H9 (cell line): ENCODE measurements at regions not wholly inside any gene's neighbourhood (a gene's known extent, or its start where the extent isn't known, plus 50 kb on each side); places are given as distances from the start of the nearest gene placed in this dataset.
A peak's percentile ranks its signal among the peaks of the same experiment; 100 is the strongest.

Source experiments
- DNase-seq: peaks from one replicate; pipeline ENCODE4 v3.0.0-alpha.2; 2017
- H2AFZ ChIP-seq: one replicate; pipeline ENCODE4 v1.6.1; 2013; ENCODE audit warnings: mild to moderate bottlenecking, low read length, control low read depth, moderate library complexity
- H2AK5ac ChIP-seq: 2 replicates; pipeline ENCODE4 v1.6.1; 2013; ENCODE audit warnings: low read length, control low read depth, mixed read lengths; ENCODE audit not compliant: insufficient read length
- H2BK120ac ChIP-seq: one replicate; pipeline ENCODE4 v1.6.1; 2013; ENCODE audit warnings: low read depth, mild to moderate bottlenecking, low read length, control low read depth, inconsistent platforms; ENCODE audit not compliant: poor library complexity, severe bottlenecking
- H2BK12ac ChIP-seq: 2 replicates; pipeline ENCODE4 v1.6.1; 2013; ENCODE audit warnings: low read length, control low read depth, mixed read lengths, low read depth; ENCODE audit not compliant: insufficient read length
- H2BK15ac ChIP-seq: 2 replicates; pipeline ENCODE4 v1.6.1; 2013; ENCODE audit warnings: low read depth, low read length, control low read depth
- H2BK20ac ChIP-seq: one replicate; pipeline ENCODE4 v1.6.1; 2013; ENCODE audit warnings: low read depth, mild to moderate bottlenecking, low read length, control low read depth, inconsistent platforms; ENCODE audit not compliant: poor library complexity, severe bottlenecking
- H2BK5ac ChIP-seq: 2 replicates; pipeline ENCODE4 v1.6.1; 2013; ENCODE audit warnings: low read length, control low read depth, mixed read lengths; ENCODE audit not compliant: insufficient read length
- H3K14ac ChIP-seq: 2 replicates; pipeline ENCODE4 v1.6.1; 2013; ENCODE audit warnings: low read length, control low read depth; ENCODE audit not compliant: insufficient read depth
- H3K18ac ChIP-seq: 2 replicates; pipeline ENCODE4 v1.6.1; 2013; ENCODE audit warnings: low read depth, mild to moderate bottlenecking, mixed read lengths, low read length, control low read depth; ENCODE audit not compliant: insufficient read length
- H3K23ac ChIP-seq: 2 replicates; pipeline ENCODE4 v1.6.1; 2013; ENCODE audit warnings: low read length, control low read depth, mixed read lengths, low read depth; ENCODE audit not compliant: insufficient read length
- H3K23me2 ChIP-seq: 2 replicates; pipeline ENCODE4 v1.6.1; 2013; ENCODE audit warnings: low read depth, mild to moderate bottlenecking, mixed read lengths, low read length, control low read depth; ENCODE audit not compliant: insufficient read length, poor library complexity, severe bottlenecking
- H3K27ac ChIP-seq: 2 replicates; pipeline ENCODE4 v1.5.1; 2013; ENCODE audit warnings: low read length, control low read depth, mixed read lengths, low read depth; ENCODE audit not compliant: insufficient read length
- H3K27me3 ChIP-seq: 2 replicates; pipeline ENCODE4 v1.6.1; 2013; ENCODE audit warnings: low read length, control low read depth, inconsistent platforms; ENCODE audit not compliant: insufficient read depth
- H3K4ac ChIP-seq: 2 replicates; pipeline ENCODE4 v1.6.1; 2013; ENCODE audit warnings: low read depth, mild to moderate bottlenecking, control low read depth, inconsistent platforms, low read length, moderate library complexity
- H3K4me1 ChIP-seq: 2 replicates; pipeline ENCODE4 v1.6.1; 2013; ENCODE audit warnings: low read length, control low read depth, inconsistent platforms; ENCODE audit not compliant: insufficient read depth
- H3K4me2 ChIP-seq: 2 replicates; pipeline ENCODE4 v1.6.1; 2013; ENCODE audit warnings: low read length, control low read depth, mixed read lengths; ENCODE audit not compliant: insufficient read length, insufficient read depth
- H3K56ac ChIP-seq: 2 replicates; pipeline ENCODE4 v1.6.1; 2013; ENCODE audit warnings: low read depth, mild to moderate bottlenecking, mixed read lengths, low read length, control low read depth; ENCODE audit not compliant: insufficient read length
- H3K79me1 ChIP-seq: 2 replicates; pipeline ENCODE4 v1.6.1; 2013; ENCODE audit warnings: low read depth, mild to moderate bottlenecking, moderate library complexity, low read length, control low read depth, inconsistent platforms; ENCODE audit not compliant: insufficient read depth, poor library complexity, severe bottlenecking
- H3K79me2 ChIP-seq: 2 replicates; pipeline ENCODE4 v1.6.1; 2013; ENCODE audit warnings: low read length, control low read depth, inconsistent platforms; ENCODE audit not compliant: insufficient read depth
- H3K9ac ChIP-seq: 2 replicates; pipeline ENCODE4 v1.6.1; 2013; ENCODE audit warnings: low read length, control low read depth, mixed read lengths; ENCODE audit not compliant: insufficient read length; ENCODE audit errors: extremely low read depth
- H3K9me3 ChIP-seq: one replicate; pipeline ENCODE4 v1.6.1; 2013; ENCODE audit warnings: low read depth, low read length, inconsistent platforms; ENCODE audit not compliant: control insufficient read depth
- H3T11ph ChIP-seq: one replicate; pipeline ENCODE4 v1.6.1; 2013; ENCODE audit warnings: mild to moderate bottlenecking, low read length, control low read depth, inconsistent platforms
- H4K20me1 ChIP-seq: one replicate; pipeline ENCODE4 v1.6.1; 2013; ENCODE audit not compliant: control insufficient read depth, insufficient read length, insufficient read depth
- H4K5ac ChIP-seq: 2 replicates; pipeline ENCODE4 v1.6.1; 2013; ENCODE audit warnings: low read depth, mild to moderate bottlenecking, mixed read lengths, low read length, control low read depth; ENCODE audit not compliant: insufficient read length
- H4K8ac ChIP-seq: replicated peaks from 2 replicates; pipeline ENCODE4 v1.6.1; 2013; ENCODE audit warnings: low read length, control low read depth, mixed read lengths, low read depth; ENCODE audit not compliant: insufficient read length
- H4K91ac ChIP-seq: 2 replicates; pipeline ENCODE4 v1.6.1; 2013; ENCODE audit warnings: low read depth, mild to moderate bottlenecking, moderate library complexity, mixed read lengths, low read length, control low read depth; ENCODE audit not compliant: insufficient read length
- H3K27ac Mint-ChIP-seq, 3 experiments: 2 replicates in 2 of 3; 3 replicates in 1 of 3; pipeline ENCODE4 v1.8.0; 2020 to 2021; ENCODE audit warnings: mixed read lengths in 3 of 3, mild to moderate bottlenecking in 1 of 3, moderate library complexity in 1 of 3
- H3K27me3 Mint-ChIP-seq: 2 replicates; pipeline ENCODE4 v1.8.0; 2021; ENCODE audit warnings: low read depth, mild to moderate bottlenecking, moderate library complexity, mixed read lengths
- H3K36me3 Mint-ChIP-seq, 3 experiments: 2 replicates in 2 of 3; 3 replicates in 1 of 3; pipeline ENCODE4 v1.8.0; 2020 to 2021; ENCODE audit warnings: low read depth in 3 of 3, mixed read lengths in 3 of 3; ENCODE audit not compliant: insufficient read depth in 1 of 3
- H3K4me1 Mint-ChIP-seq, 2 experiments: 2 replicates each; pipeline ENCODE4 v1.8.0; 2020; ENCODE audit warnings: mixed read lengths in 2 of 2
- H3K4me3 Mint-ChIP-seq, 2 experiments: 2 replicates in 1 of 2; 3 replicates in 1 of 2; pipeline ENCODE4 v1.8.0; 2020 to 2021; ENCODE audit warnings: mild to moderate bottlenecking in 2 of 2, mixed read lengths in 2 of 2, moderate library complexity in 1 of 2
- H3K9me3 Mint-ChIP-seq, 2 experiments: 2 replicates in 1 of 2; 3 replicates in 1 of 2; pipeline ENCODE4 v1.8.0; 2020; ENCODE audit warnings: mild to moderate bottlenecking in 2 of 2, mixed read lengths in 2 of 2, moderate library complexity in 1 of 2
- WGBS: extraction: QIAGEN DNeasy Blood & Tissue Kit; methylation state at CpG from one replicate; pipeline ENCODE4 v1.1.7; 2013; ENCODE audit warnings: missing lambda C conversion rate, low lambda C conversion rate, mixed read lengths; ENCODE audit not compliant: insufficient read length; ENCODE audit errors: extremely low coverage; 5-methylcytosine and 5-hydroxymethylcytosine counted together
- TF ChIP-seq, protein P1 (sequence below): fragments of 200-600 bp; sonication (generic); conservative IDR thresholded peaks from 3 replicates; pipeline ENCODE4 v1.8.0; 2021; ENCODE audit warnings: antibody characterized with exemption, mild to moderate bottlenecking

DNA sequence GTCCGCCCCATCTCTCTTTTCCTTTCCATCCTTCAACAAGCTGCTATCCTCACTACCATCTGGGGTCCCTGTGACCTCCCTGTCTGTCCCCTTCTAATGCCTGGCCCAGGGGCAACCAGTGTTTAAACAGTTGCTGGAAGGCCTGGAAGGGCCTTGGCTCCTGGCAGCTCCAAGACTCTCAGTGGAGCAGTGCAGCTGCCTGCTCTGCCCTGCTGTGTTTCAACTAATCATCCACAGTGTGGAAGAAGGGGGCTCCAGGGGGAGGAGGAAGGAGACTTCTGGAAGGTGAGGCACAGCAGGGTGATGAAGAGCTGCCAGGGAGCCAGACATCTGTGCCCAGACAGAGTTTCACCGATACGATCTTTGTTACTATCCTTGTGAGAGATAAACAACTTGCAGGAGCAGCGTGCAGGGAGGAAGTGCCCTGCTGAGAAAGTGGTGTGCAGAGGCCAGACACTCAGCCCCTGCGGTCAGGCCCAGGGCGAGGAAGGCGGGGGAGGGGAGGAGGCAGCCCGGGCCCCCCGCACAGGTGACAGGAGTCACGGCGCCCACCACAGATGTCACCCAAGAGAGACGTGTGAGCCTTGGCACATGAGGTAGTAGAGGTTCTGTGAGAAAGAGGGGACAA is 1061.8 kb downstream of the BCL11B start:
- Mint-ChIP-seq H3K27ac (peak overlapping the region in 2 of 3 experiments; percentile 37 to 78; a peak in 4 of 7 replicates), H3K27me3 (peaks cover 2% of the 10 kb centered on the region; the same call in 1 of the 2 replicates), H3K9me3 (no peaks in the 10 kb centered on the region), H3K4me3 (no peak overlapping the region; a peak in 1 of 5 replicates), H3K4me1 (peaks cover 14 to 19% of the 10 kb centered on the region in 2 experiments), H3K36me3 (no peaks in the 10 kb centered on the region; a peak in 1 of 7 replicates)
- H2BK120ac ChIP-seq, result no peak overlapping the region
- H3K4me2 ChIP-seq, result no peak overlapping the region
- WGBS, result no CpG with 5 or more reads among the region's 12 CpGs
- H3K4me1 ChIP-seq, result no peaks in the 10 kb centered on the region; the same call in 1 of the 2 replicates
- no peak overlapping the region for H2BK5ac ChIP-seq
- no peak overlapping the region for H4K91ac ChIP-seq
- H4K8ac ChIP-seq, result no peak overlapping the region
- no peaks in the 10 kb centered on the region for H3K9me3 ChIP-seq
- no peak overlapping the region for H2BK15ac ChIP-seq
- no peak overlapping the region for H3K18ac ChIP-seq
- H3K27ac ChIP-seq, result no peak overlapping the region
- TF ChIP-seq, protein P1, sequence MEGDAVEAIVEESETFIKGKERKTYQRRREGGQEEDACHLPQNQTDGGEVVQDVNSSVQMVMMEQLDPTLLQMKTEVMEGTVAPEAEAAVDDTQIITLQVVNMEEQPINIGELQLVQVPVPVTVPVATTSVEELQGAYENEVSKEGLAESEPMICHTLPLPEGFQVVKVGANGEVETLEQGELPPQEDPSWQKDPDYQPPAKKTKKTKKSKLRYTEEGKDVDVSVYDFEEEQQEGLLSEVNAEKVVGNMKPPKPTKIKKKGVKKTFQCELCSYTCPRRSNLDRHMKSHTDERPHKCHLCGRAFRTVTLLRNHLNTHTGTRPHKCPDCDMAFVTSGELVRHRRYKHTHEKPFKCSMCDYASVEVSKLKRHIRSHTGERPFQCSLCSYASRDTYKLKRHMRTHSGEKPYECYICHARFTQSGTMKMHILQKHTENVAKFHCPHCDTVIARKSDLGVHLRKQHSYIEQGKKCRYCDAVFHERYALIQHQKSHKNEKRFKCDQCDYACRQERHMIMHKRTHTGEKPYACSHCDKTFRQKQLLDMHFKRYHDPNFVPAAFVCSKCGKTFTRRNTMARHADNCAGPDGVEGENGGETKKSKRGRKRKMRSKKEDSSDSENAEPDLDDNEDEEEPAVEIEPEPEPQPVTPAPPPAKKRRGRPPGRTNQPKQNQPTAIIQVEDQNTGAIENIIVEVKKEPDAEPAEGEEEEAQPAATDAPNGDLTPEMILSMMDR, result no peak
- H3T11ph ChIP-seq, result no peak overlapping the region
- no peaks in the 10 kb centered on the region for H3K23me2 ChIP-seq
- H2BK12ac ChIP-seq, result no peak overlapping the region
- H3K9ac ChIP-seq, result no peak overlapping the region
- H3K79me2 ChIP-seq, result no peaks in the 10 kb centered on the region
- no peaks in the 10 kb centered on the region for H3K79me1 ChIP-seq
- H3K27me3 ChIP-seq, result no peaks in the 10 kb centered on the region
- no peak overlapping the region for H2BK20ac ChIP-seq
- no peak overlapping the region for H2AFZ ChIP-seq
- H3K14ac ChIP-seq, result peak overlapping the region; percentile 53; the same call in 1 of the 2 replicates
- DNase-seq, result no peak
- no peaks in the 10 kb centered on the region for H4K20me1 ChIP-seq
- H4K5ac ChIP-seq, result peak overlapping the region; percentile 38
- H3K23ac ChIP-seq, result no peak overlapping the region
- no peak overlapping the region for H2AK5ac ChIP-seq
- H3K4ac ChIP-seq, result no peak overlapping the region
- H3K56ac ChIP-seq, result no peak overlapping the region
